ENCODE measurements at regions not wholly inside any gene's neighbourhood (a gene's known extent, or its start where the extent isn't known, plus 50 kb on each side); places are given as distances from the start of the nearest gene placed in this dataset.

DNA sequence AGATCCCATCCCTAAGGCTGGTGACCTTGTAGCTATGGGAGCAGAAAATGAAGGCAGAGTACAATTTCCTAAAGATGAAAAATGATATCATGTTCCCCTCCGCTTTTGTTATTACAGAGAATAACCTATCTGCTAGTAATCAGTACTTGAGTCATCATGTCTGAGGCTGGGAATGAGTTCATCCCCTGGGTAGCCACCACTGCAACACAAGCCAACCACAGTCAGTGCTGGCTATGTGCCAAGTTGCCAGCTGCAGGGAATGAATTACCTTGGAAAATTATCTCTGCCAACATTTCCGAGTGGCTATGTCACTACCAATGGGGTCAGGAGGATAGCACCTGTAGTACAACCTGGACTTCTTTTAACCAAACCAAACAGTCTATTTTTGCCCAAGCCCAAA, 1094.7 kb upstream of the DDX18 start:
- Histone ChIP-seq H3K4me3 (no peak overlapping the region), H3K4me1 (ENCODE audit: control insufficient read depth in 1 of 2, low read depth in 2 of 2) (no peaks in the 10 kb centered on the region), H3K9me3 (no peaks in the 10 kb centered on the region), H3K36me3 (no peaks in the 10 kb centered on the region), H3K27ac (no peak overlapping the region), H3K27me3 (replicated peaks; ENCODE audit: insufficient read depth) (no peaks in the 10 kb centered on the region)
- ATAC-seq (ENCODE audit: insufficient number of reproducible peaks, low FRiP score, low read depth): no peak
- DNase-seq (ENCODE audit: low spot score): no peak
- TF ChIP-seq, protein P1, sequence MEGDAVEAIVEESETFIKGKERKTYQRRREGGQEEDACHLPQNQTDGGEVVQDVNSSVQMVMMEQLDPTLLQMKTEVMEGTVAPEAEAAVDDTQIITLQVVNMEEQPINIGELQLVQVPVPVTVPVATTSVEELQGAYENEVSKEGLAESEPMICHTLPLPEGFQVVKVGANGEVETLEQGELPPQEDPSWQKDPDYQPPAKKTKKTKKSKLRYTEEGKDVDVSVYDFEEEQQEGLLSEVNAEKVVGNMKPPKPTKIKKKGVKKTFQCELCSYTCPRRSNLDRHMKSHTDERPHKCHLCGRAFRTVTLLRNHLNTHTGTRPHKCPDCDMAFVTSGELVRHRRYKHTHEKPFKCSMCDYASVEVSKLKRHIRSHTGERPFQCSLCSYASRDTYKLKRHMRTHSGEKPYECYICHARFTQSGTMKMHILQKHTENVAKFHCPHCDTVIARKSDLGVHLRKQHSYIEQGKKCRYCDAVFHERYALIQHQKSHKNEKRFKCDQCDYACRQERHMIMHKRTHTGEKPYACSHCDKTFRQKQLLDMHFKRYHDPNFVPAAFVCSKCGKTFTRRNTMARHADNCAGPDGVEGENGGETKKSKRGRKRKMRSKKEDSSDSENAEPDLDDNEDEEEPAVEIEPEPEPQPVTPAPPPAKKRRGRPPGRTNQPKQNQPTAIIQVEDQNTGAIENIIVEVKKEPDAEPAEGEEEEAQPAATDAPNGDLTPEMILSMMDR (IDR thresholded peaks at IDR 0.05): no peak

DNA sequence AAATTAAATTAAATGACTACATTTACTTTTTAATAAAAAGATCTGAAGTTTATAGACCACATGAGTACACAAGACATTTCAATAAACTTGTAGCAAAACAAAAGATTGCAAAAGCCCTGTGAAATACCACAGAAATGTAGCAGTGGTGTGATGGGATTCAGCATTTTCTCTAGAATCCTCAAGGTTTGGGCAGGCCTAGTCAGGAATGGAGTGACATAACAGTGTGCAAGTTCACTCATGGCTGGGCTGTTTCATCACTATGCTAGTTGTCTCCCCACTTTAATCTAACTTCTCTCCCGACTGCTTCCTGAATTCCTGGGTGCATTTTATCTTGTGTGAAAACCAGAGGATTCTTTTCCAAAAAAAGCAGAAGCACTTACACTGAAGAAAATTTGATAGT, 1089.9 kb upstream of the DDX18 start:
- no peak for DNase-seq (ENCODE audit: low spot score)
- Histone ChIP-seq H3K4me3 (no peak overlapping the region), H3K4me1 (ENCODE audit: control insufficient read depth in 1 of 2, low read depth in 2 of 2) (no peaks in the 10 kb centered on the region), H3K9me3 (no peaks in the 10 kb centered on the region), H3K27ac (no peak overlapping the region), H3K27me3 (replicated peaks; ENCODE audit: insufficient read depth) (no peaks in the 10 kb centered on the region), H3K36me3 (no peaks in the 10 kb centered on the region)
- TF ChIP-seq, protein P1 (IDR thresholded peaks at IDR 0.05): no peak
- no peak for ATAC-seq (ENCODE audit: insufficient number of reproducible peaks, low FRiP score, low read depth)

DNA sequence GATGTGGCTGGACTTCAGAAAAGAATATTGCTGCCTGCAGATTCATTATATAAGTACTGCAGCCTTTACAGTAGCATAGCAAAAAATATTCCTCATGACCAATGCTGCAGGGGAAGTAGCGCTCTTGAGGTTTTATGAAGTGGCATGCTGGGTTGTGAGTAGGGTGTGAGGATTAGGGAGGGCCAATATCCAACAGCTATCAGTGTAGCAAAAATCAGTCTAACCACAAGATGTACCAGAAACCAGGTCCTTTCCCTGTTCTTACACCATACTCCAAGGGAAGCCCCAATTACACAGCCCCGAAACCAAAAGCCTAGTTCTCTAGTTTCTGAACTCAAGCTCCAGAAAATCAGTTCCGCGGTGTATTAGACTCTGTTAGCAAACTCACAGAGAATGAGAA, 1082.2 kb upstream of the DDX18 start:
- DNase-seq (ENCODE audit: low spot score) (no peak), ATAC-seq (ENCODE audit: insufficient number of reproducible peaks, low FRiP score, low read depth) (no peak)
- TF ChIP-seq, protein P1 (IDR thresholded peaks at IDR 0.05): no peak
- Histone ChIP-seq H3K4me1 (ENCODE audit: control insufficient read depth in 1 of 2, low read depth in 2 of 2) (no peaks in the 10 kb centered on the region), H3K36me3 (no peaks in the 10 kb centered on the region), H3K27me3 (replicated peaks; ENCODE audit: insufficient read depth) (no peaks in the 10 kb centered on the region), H3K9me3 (no peaks in the 10 kb centered on the region), H3K4me3 (no peak overlapping the region), H3K27ac (no peak overlapping the region)

DNA sequence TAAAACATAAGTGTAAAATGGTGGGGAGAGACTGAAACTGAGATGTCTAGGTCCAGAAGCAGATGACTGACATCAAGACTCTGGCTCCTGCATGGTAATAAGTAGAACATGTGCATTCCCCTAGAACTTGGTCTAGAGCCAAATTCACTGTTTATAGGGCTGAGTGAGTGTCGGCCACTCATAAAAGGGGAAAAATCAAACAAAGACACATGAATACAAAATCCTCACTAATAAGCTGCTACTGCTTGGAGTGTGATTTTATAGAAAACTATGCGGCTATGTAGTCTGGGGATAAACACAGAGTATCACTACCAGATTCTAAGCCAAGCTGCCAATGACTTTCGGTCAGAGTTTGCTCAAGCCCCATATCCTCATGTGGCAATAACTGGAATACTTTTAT, 1080.8 kb upstream of the DDX18 start:
- Histone ChIP-seq H3K4me1 (ENCODE audit: control insufficient read depth in 1 of 2, low read depth in 2 of 2) (no peaks in the 10 kb centered on the region), H3K27me3 (replicated peaks; ENCODE audit: insufficient read depth) (no peaks in the 10 kb centered on the region), H3K4me3 (no peak overlapping the region), H3K9me3 (no peaks in the 10 kb centered on the region), H3K27ac (no peak overlapping the region), H3K36me3 (no peaks in the 10 kb centered on the region)
- TF ChIP-seq, protein P1 (IDR thresholded peaks at IDR 0.05): no peak
- DNase-seq (ENCODE audit: low spot score): no peak
- ATAC-seq (ENCODE audit: insufficient number of reproducible peaks, low FRiP score, low read depth): no peak

DNA sequence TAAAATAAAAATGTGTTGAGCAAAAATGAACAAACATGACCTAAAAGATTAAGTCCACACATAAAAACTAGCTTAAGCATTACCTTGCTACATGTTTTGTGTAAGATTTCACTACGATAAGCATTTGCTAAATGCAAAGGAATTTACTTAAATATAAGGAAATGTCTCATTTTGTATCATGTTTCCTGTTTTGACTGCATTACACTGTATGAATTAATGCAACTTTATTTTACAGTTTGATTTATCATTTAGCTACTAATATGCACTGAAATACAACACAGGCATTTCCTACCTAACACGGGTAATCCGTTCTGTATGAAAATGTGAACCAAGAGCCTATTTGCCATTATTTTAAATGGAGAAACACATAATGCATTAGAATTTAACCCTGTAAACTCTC, 1076.5 kb upstream of the DDX18 start:
- DNase-seq (ENCODE audit: low spot score) (no peak), ATAC-seq (ENCODE audit: insufficient number of reproducible peaks, low FRiP score, low read depth) (no peak)
- H3K4me1 ChIP-seq (ENCODE audit: control insufficient read depth in 1 of 2, low read depth in 2 of 2): no peaks in the 10 kb centered on the region
- no peaks in the 10 kb centered on the region for H3K9me3 ChIP-seq
- no peaks in the 10 kb centered on the region for H3K36me3 ChIP-seq
- no peak overlapping the region for H3K27ac ChIP-seq
- no peak overlapping the region for H3K4me3 ChIP-seq
- TF ChIP-seq, protein P1 (IDR thresholded peaks at IDR 0.05): no peak
- H3K27me3 ChIP-seq (replicated peaks; ENCODE audit: insufficient read depth): no peaks in the 10 kb centered on the region
